OCI-LY7 (cell line): ENCODE measurements at regions not wholly inside any gene's neighbourhood (a gene's known extent, or its start where the extent isn't known, plus 50 kb on each side); places are given as distances from the start of the nearest gene placed in this dataset.

Experiments
- EZH2phosphoT487 ChIP-seq: fragments of 200-600 bp; sonication (generic); IDR thresholded peaks from 2 replicates; pipeline ENCODE4 v1.6.1; 2018; ENCODE audit warnings: low read depth, borderline replicate concordance, mild to moderate bottlenecking, mixed run types, antibody characterized with exemption, low read length, moderate library complexity, mixed read lengths
- TF ChIP-seq, protein P1 (sequence below): fragments of 200-600 bp; sonication (generic); conservative IDR thresholded peaks from 2 replicates; pipeline ENCODE4 v1.5.1; 2014; ENCODE audit warnings: mild to moderate bottlenecking, antibody characterized with exemption, low read length, moderate library complexity, mixed read lengths

DNA sequence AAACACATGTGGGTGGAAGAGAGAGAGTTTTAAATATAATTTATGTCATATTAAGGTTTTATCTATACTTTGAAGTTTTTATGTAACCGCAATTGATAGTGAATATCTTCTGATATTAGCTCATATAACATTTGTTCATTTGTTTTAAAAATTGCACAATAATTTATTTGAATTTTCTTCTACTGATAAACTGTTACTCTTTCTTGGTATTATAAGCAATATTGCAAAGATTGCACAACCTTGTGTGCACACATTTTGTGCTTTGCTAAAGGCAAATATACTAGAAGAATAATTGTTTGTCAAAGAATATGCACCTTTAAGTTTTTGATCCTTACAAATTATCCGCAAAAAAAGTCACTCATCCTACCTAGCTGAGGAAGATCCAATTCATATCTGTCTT is 275.7 kb downstream of the TLR4 start:
- TF ChIP-seq, protein P1, sequence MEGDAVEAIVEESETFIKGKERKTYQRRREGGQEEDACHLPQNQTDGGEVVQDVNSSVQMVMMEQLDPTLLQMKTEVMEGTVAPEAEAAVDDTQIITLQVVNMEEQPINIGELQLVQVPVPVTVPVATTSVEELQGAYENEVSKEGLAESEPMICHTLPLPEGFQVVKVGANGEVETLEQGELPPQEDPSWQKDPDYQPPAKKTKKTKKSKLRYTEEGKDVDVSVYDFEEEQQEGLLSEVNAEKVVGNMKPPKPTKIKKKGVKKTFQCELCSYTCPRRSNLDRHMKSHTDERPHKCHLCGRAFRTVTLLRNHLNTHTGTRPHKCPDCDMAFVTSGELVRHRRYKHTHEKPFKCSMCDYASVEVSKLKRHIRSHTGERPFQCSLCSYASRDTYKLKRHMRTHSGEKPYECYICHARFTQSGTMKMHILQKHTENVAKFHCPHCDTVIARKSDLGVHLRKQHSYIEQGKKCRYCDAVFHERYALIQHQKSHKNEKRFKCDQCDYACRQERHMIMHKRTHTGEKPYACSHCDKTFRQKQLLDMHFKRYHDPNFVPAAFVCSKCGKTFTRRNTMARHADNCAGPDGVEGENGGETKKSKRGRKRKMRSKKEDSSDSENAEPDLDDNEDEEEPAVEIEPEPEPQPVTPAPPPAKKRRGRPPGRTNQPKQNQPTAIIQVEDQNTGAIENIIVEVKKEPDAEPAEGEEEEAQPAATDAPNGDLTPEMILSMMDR, result no peak
- TF ChIP-seq EZH2phosphoT487, result no peak
